HUES64 (cell line): ENCODE measurements at regions not wholly inside any gene's neighbourhood (a gene's known extent, or its start where the extent isn't known, plus 50 kb on each side); places are given as distances from the start of the nearest gene placed in this dataset.
"Not testable (repeated sequence)": the region's sequence is repeated elsewhere in the genome, so short reads cannot be mapped to it uniquely, and the experiment has no call there.

Experiments used
- H3K27ac ChIP-seq: 2 replicates; pipeline ENCODE4 v1.7.0; 2013; ENCODE audit warnings: low read depth, low read length, inconsistent platforms
- H3K27me3 ChIP-seq: 2 replicates; pipeline ENCODE4 v1.6.1; 2013; ENCODE audit warnings: mild to moderate bottlenecking, low read length; ENCODE audit not compliant: insufficient read depth
- H3K36me3 ChIP-seq: 2 replicates; pipeline ENCODE4 v1.6.1; 2013; ENCODE audit warnings: mild to moderate bottlenecking, low read length; ENCODE audit not compliant: insufficient read depth
- H3K4me1 ChIP-seq: 2 replicates; pipeline ENCODE4 v1.6.1; 2013; ENCODE audit warnings: mild to moderate bottlenecking, low read length, moderate library complexity; ENCODE audit not compliant: insufficient read depth
- H3K4me3 ChIP-seq: 2 replicates; pipeline ENCODE4 v1.5.1; 2013; ENCODE audit warnings: mild to moderate bottlenecking, low read length, moderate library complexity
- H3K9ac ChIP-seq: 2 replicates; pipeline ENCODE4 v1.6.1; 2013; ENCODE audit warnings: mild to moderate bottlenecking, low read depth, low read length
- H3K9me3 ChIP-seq: 2 replicates; pipeline ENCODE4 v1.6.1; 2013; ENCODE audit warnings: low read depth, low read length; ENCODE audit not compliant: insufficient read depth
- WGBS: fragments of 150-250, 120-280 bp; methylation state at CpG from one replicate; pipeline ENCODE4 v1.1.7; 2013; ENCODE audit warnings: missing lambda C conversion rate; 5-methylcytosine and 5-hydroxymethylcytosine counted together

GRCh38 chr5:168143521-168143920 is 147.9 kb upstream of the WWC1 start:
- H3K9ac ChIP-seq, H3K27ac ChIP-seq, H3K36me3 ChIP-seq, H3K4me1 ChIP-seq, H3K4me3 ChIP-seq, H3K27me3 ChIP-seq, H3K9me3 ChIP-seq: not testable (repeated sequence)
- WGBS: 93% methylated on average over 3 of the region's 7 CpGs

GRCh38 chr5:168147106-168147505 is 144.3 kb upstream of the WWC1 start:
- Histone ChIP-seq H3K4me3 (no peak overlapping the region), H3K27me3 (no peaks in the 10 kb centered on the region), H3K36me3 (no peaks in the 10 kb centered on the region), H3K9ac (no peak overlapping the region), H3K9me3 (no peaks in the 10 kb centered on the region), H3K4me1 (peaks cover 9% of the 10 kb centered on the region), H3K27ac (no peak overlapping the region)
- WGBS: 95% methylated on average over 8 of the region's 8 CpGs

GRCh38 chr5:168147568-168148360 is 143.7 kb upstream of the WWC1 start:
- H3K27me3 ChIP-seq: no peaks in the 10 kb centered on the region
- no peak overlapping the region for H3K4me3 ChIP-seq
- H3K9me3 ChIP-seq: no peaks in the 10 kb centered on the region
- H3K36me3 ChIP-seq: no peaks in the 10 kb centered on the region
- H3K27ac ChIP-seq: no peak overlapping the region
- no peak overlapping the region for H3K9ac ChIP-seq
- WGBS: 88% methylated on average over 10 of the region's 10 CpGs
- peaks cover 9% of the 10 kb centered on the region for H3K4me1 ChIP-seq

GRCh38 chr5:168151041-168151440 is 140.4 kb upstream of the WWC1 start:
- H3K27ac ChIP-seq: no peak overlapping the region

GRCh38 chr5:168152660-168153059 is 138.8 kb upstream of the WWC1 start:
- H3K9me3 ChIP-seq: no peaks in the 10 kb centered on the region
- H3K27me3 ChIP-seq: no peaks in the 10 kb centered on the region
- no peaks in the 10 kb centered on the region for H3K36me3 ChIP-seq
- no peak overlapping the region for H3K9ac ChIP-seq
- no peak overlapping the region for H3K27ac ChIP-seq
- H3K4me1 ChIP-seq: peaks cover 25% of the 10 kb centered on the region
- WGBS: 82% methylated on average over 3 of the region's 3 CpGs
- no peak overlapping the region for H3K4me3 ChIP-seq

More at GRCh38 chr5:168151041-168151440, 140.4 kb upstream of the WWC1 start:
- Histone ChIP-seq H3K36me3 (no peaks in the 10 kb centered on the region), H3K9ac (no peak overlapping the region), H3K9me3 (no peaks in the 10 kb centered on the region), H3K4me1 (peaks cover 20% of the 10 kb centered on the region), H3K27me3 (no peaks in the 10 kb centered on the region), H3K4me3 (no peak overlapping the region)
- WGBS: 94% methylated on average over 6 of the region's 6 CpGs

GRCh38 chr5:168153263-168153875 is 138.1 kb upstream of the WWC1 start:
- Histone ChIP-seq H3K36me3 (no peaks in the 10 kb centered on the region), H3K9ac (no peak overlapping the region), H3K27ac (no peak overlapping the region), H3K27me3 (no peaks in the 10 kb centered on the region), H3K4me1 (peaks cover 18% of the 10 kb centered on the region), H3K9me3 (no peaks in the 10 kb centered on the region), H3K4me3 (no peak overlapping the region)
- 81% methylated on average over 7 of the region's 7 CpGs for WGBS

GRCh38 chr5:168153876-168154270 is 137.6 kb upstream of the WWC1 start:
- Histone ChIP-seq H3K9ac (no peak overlapping the region), H3K4me3 (no peak overlapping the region), H3K36me3 (no peaks in the 10 kb centered on the region), H3K27me3 (no peaks in the 10 kb centered on the region), H3K9me3 (no peaks in the 10 kb centered on the region), H3K27ac (no peak overlapping the region), H3K4me1 (peaks cover 17% of the 10 kb centered on the region)
- 91% methylated on average over 6 of the region's 6 CpGs for WGBS

- Histone ChIP-seq H3K27me3 (no peaks in the 10 kb centered on the region), H3K9me3 (no peaks in the 10 kb centered on the region), H3K36me3 (no peaks in the 10 kb centered on the region), H3K4me1 (peaks cover 26% of the 10 kb centered on the region), H3K9ac (no peak overlapping the region), H3K4me3 (no peak overlapping the region), H3K27ac (no peak overlapping the region)
- WGBS: 95% methylated on average over 2 of the region's 2 CpGs
Observed at GRCh38 chr5:168155585-168155984, 135.9 kb upstream of the WWC1 start.

GRCh38 chr5:168156170-168156569 is 135.3 kb upstream of the WWC1 start:
- no peak overlapping the region for H3K9ac ChIP-seq

GRCh38 chr5:168157141-168157540 is 134.3 kb upstream of the WWC1 start:
- Histone ChIP-seq H3K36me3 (no peaks in the 10 kb centered on the region), H3K27me3 (no peaks in the 10 kb centered on the region), H3K4me3 (no peak overlapping the region), H3K9me3 (no peaks in the 10 kb centered on the region), H3K9ac (no peak overlapping the region), H3K27ac (no peak overlapping the region), H3K4me1 (peaks cover 26% of the 10 kb centered on the region)
- 93% methylated on average over 2 of the region's 2 CpGs for WGBS

More at GRCh38 chr5:168156170-168156569, 135.3 kb upstream of the WWC1 start:
- Histone ChIP-seq H3K36me3 (no peaks in the 10 kb centered on the region), H3K27me3 (no peaks in the 10 kb centered on the region), H3K27ac (no peak overlapping the region), H3K9me3 (no peaks in the 10 kb centered on the region), H3K4me1 (peaks cover 26% of the 10 kb centered on the region), H3K4me3 (no peak overlapping the region)
- 89% methylated on average over 1 of the region's 1 CpG for WGBS

GRCh38 chr5:168159425-168159824 is 132.0 kb upstream of the WWC1 start:
- no peak overlapping the region for H3K9ac ChIP-seq
- H3K4me3 ChIP-seq: no peak overlapping the region
- WGBS: 57% methylated on average over 3 of the region's 3 CpGs
- H3K9me3 ChIP-seq: no peaks in the 10 kb centered on the region
- peaks cover 25% of the 10 kb centered on the region for H3K4me1 ChIP-seq
- H3K36me3 ChIP-seq: no peaks in the 10 kb centered on the region
- H3K27me3 ChIP-seq: no peaks in the 10 kb centered on the region
- no peak overlapping the region for H3K27ac ChIP-seq
